H1 (cell line): ENCODE measurements at regions not wholly inside any gene's neighbourhood (a gene's known extent, or its start where the extent isn't known, plus 50 kb on each side); places are given as distances from the start of the nearest gene placed in this dataset.

ENCODE experiments used
- E2F6 ChIP-seq: IDR thresholded peaks from 2 replicates; pipeline ENCODE4 v1.6.1; 2012; ENCODE audit warnings: inconsistent platforms
- EGR1 ChIP-seq: IDR thresholded peaks from 2 replicates; pipeline ENCODE4 v1.6.1; 2011; ENCODE audit warnings: low read depth, low read length, borderline replicate concordance
- EP300 ChIP-seq, 2 experiments: IDR thresholded peaks; 1 replicate in 1 of 2; 2 replicates in 1 of 2; pipeline ENCODE4 v1.6.1; 2011 to 2012; ENCODE audit warnings: low read depth in 2 of 2, low read length in 2 of 2, mild to moderate bottlenecking in 2 of 2, borderline replicate concordance in 1 of 2, inconsistent platforms in 1 of 2, moderate library complexity in 1 of 2
- HDAC6 ChIP-seq: IDR thresholded peaks from one replicate; pipeline ENCODE4 v1.7.1; 2012; ENCODE audit warnings: low read depth, mild to moderate bottlenecking, inconsistent platforms, low read length, moderate library complexity
- KDM5A ChIP-seq: fragments of 200-600 bp; IDR thresholded peaks from 2 replicates; pipeline ENCODE4 v1.7.1; 2012; ENCODE audit warnings: mild to moderate bottlenecking, low read length, inconsistent platforms, mixed read lengths
- MAX ChIP-seq: IDR thresholded peaks from 2 replicates; pipeline ENCODE4 v1.6.1; 2012; ENCODE audit warnings: inconsistent platforms
- NRF1 ChIP-seq: IDR thresholded peaks from 2 replicates; pipeline ENCODE4 v1.6.1; 2011; ENCODE audit warnings: mild to moderate bottlenecking, low read depth, low read length, improper control_type of control experiment
- POLR2A ChIP-seq, 2 experiments: IDR thresholded peaks; 1 replicate in 1 of 2; 2 replicates in 1 of 2; pipeline ENCODE4 v1.6.1; 2011; ENCODE audit warnings: low read depth in 2 of 2, low read length in 2 of 2, mild to moderate bottlenecking in 2 of 2; ENCODE audit errors: control extremely low read depth in 1 of 2
- SIN3A ChIP-seq, 2 experiments: IDR thresholded peaks in 1 of 2; conservative IDR thresholded peaks in 1 of 2; 2 replicates each; pipeline ENCODE4 v1.6.1; 2011 to 2012; ENCODE audit warnings: low read length in 2 of 2, improper control_type of control experiment in 1 of 2, low read depth in 1 of 2, mild to moderate bottlenecking in 1 of 2
- YY1 ChIP-seq: IDR thresholded peaks from 2 replicates; pipeline ENCODE4 v1.6.1; 2011; ENCODE audit warnings: low read depth, mild to moderate bottlenecking, low read length
- ZNF274 ChIP-seq: IDR thresholded peaks from 2 replicates; pipeline ENCODE4 v1.7.0; 2012; ENCODE audit warnings: low read length, borderline replicate concordance; ENCODE audit errors: extremely low read depth
- TF ChIP-seq, protein P1 (sequence below), 3 experiments: IDR thresholded peaks; 1 replicate in 2 of 3; 2 replicates in 1 of 3; pipeline versions ENCODE4 v1.5.1 to v1.6.1; 2011; ENCODE audit warnings: low read length in 3 of 3, mild to moderate bottlenecking in 3 of 3, inconsistent platforms in 2 of 3, low read depth in 1 of 3, moderate library complexity in 1 of 3; ENCODE audit not compliant: insufficient read depth in 1 of 3; ENCODE audit errors: control extremely low read depth in 1 of 3

- no peak for TF ChIP-seq NRF1
- TF ChIP-seq HDAC6 = no peak
- TF ChIP-seq, protein P1, sequence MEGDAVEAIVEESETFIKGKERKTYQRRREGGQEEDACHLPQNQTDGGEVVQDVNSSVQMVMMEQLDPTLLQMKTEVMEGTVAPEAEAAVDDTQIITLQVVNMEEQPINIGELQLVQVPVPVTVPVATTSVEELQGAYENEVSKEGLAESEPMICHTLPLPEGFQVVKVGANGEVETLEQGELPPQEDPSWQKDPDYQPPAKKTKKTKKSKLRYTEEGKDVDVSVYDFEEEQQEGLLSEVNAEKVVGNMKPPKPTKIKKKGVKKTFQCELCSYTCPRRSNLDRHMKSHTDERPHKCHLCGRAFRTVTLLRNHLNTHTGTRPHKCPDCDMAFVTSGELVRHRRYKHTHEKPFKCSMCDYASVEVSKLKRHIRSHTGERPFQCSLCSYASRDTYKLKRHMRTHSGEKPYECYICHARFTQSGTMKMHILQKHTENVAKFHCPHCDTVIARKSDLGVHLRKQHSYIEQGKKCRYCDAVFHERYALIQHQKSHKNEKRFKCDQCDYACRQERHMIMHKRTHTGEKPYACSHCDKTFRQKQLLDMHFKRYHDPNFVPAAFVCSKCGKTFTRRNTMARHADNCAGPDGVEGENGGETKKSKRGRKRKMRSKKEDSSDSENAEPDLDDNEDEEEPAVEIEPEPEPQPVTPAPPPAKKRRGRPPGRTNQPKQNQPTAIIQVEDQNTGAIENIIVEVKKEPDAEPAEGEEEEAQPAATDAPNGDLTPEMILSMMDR (IDR thresholded peaks at IDR 0.05; ENCODE audit: control extremely low read depth in 1 of 3, insufficient read depth in 1 of 3, low read depth in 1 of 3, low read length in 3 of 3) = no peak
- TF ChIP-seq POLR2A (IDR thresholded peaks at IDR 0.05; ENCODE audit: control extremely low read depth in 1 of 2, low read depth in 2 of 2, low read length in 2 of 2) = no peak
- TF ChIP-seq MAX = no peak
- no peak for TF ChIP-seq EP300 (IDR thresholded peaks at IDR 0.05; ENCODE audit: borderline replicate concordance in 1 of 2, low read depth in 2 of 2, low read length in 2 of 2)
- TF ChIP-seq SIN3A (conservative IDR thresholded peaks at IDR 0.05 in 1 of 2, IDR thresholded peaks at IDR 0.05 in 1 of 2; ENCODE audit: low read depth in 1 of 2, low read length in 2 of 2) = no peak
- no peak for TF ChIP-seq KDM5A
- TF ChIP-seq EGR1 = no peak
- no peak for TF ChIP-seq E2F6
- no peak for TF ChIP-seq ZNF274
- no peak for TF ChIP-seq YY1
Observed at GRCh38 chr12:58566599-58566998, 353.7 kb downstream of the LRIG3 start.
